Mesenchymal stem cell (in vitro differentiated cells and primary cell): ENCODE measurements at regions not wholly inside any gene's neighbourhood (a gene's known extent, or its start where the extent isn't known, plus 50 kb on each side); places are given as distances from the start of the nearest gene placed in this dataset.

ENCODE experiments used
- DNase-seq: peaks from one replicate; pipeline ENCODE4 v3.0.0-alpha.2; 2013
- H2AFZ ChIP-seq: one replicate; pipeline ENCODE4 v1.6.1; 2013; ENCODE audit warnings: low read depth, mild to moderate bottlenecking, control low read depth, inconsistent platforms, low read length, moderate library complexity
- H2AK5ac ChIP-seq: 2 replicates; pipeline ENCODE4 v1.6.1; 2013; ENCODE audit warnings: low read length, moderate library complexity, mild to moderate bottlenecking, inconsistent platforms; ENCODE audit not compliant: severe bottlenecking
- H2BK120ac ChIP-seq: one replicate; pipeline ENCODE4 v1.6.1; 2013; ENCODE audit warnings: low read depth, mild to moderate bottlenecking, inconsistent platforms, low read length, moderate library complexity
- H2BK12ac ChIP-seq, 2 experiments: one replicate each; pipeline ENCODE4 v1.6.1; 2013; ENCODE audit warnings: inconsistent platforms in 2 of 2, low read length in 2 of 2, mild to moderate bottlenecking in 2 of 2, moderate library complexity in 2 of 2, control low read depth in 1 of 2
- H2BK15ac ChIP-seq: one replicate; pipeline ENCODE4 v1.6.1; 2013; ENCODE audit warnings: mild to moderate bottlenecking, low read depth, inconsistent platforms; ENCODE audit not compliant: poor library complexity, severe bottlenecking
- H2BK5ac ChIP-seq: 2 replicates; pipeline ENCODE4 v1.6.1; 2013; ENCODE audit warnings: low read depth, mild to moderate bottlenecking, low read length, control low read depth, inconsistent platforms; ENCODE audit not compliant: poor library complexity, severe bottlenecking
- H3K14ac ChIP-seq, 2 experiments: one replicate each; pipeline ENCODE4 v1.6.1; 2013; ENCODE audit warnings: inconsistent platforms in 2 of 2, low read length in 2 of 2, control low read depth in 1 of 2, mild to moderate bottlenecking in 1 of 2, moderate library complexity in 1 of 2
- H3K18ac ChIP-seq, 2 experiments: one replicate each; pipeline ENCODE4 v1.6.1; 2013; ENCODE audit warnings: inconsistent platforms in 2 of 2, low read length in 2 of 2, control low read depth in 1 of 2, low read depth in 1 of 2, mild to moderate bottlenecking in 1 of 2
- H3K23ac ChIP-seq, 2 experiments: one replicate each; pipeline ENCODE4 v1.6.1; 2013; ENCODE audit warnings: inconsistent platforms in 2 of 2, low read length in 2 of 2, mild to moderate bottlenecking in 2 of 2, moderate library complexity in 2 of 2, control low read depth in 1 of 2
- H3K27ac ChIP-seq: 2 replicates; pipeline ENCODE4 v1.5.1; 2013; ENCODE audit warnings: mild to moderate bottlenecking, moderate library complexity, low read length, control low read depth, inconsistent platforms; ENCODE audit not compliant: poor library complexity, severe bottlenecking
- H3K27me3 ChIP-seq, 2 experiments: 2 replicates each; pipeline versions ENCODE4 v1.6.1 to v1.7.0; 2013; ENCODE audit warnings: low read length in 2 of 2, mild to moderate bottlenecking in 2 of 2, moderate library complexity in 2 of 2, control low read depth in 1 of 2, inconsistent platforms in 1 of 2; ENCODE audit not compliant: control insufficient read depth in 1 of 2, insufficient read depth in 1 of 2
- H3K36me3 ChIP-seq, 2 experiments: 2 replicates each; pipeline versions ENCODE4 v1.6.1 to v1.7.0; 2013; ENCODE audit warnings: low read length in 2 of 2, control low read depth in 1 of 2, inconsistent platforms in 1 of 2, low read depth in 1 of 2, mild to moderate bottlenecking in 1 of 2; ENCODE audit not compliant: insufficient read depth in 2 of 2, control insufficient read depth in 1 of 2
- H3K4ac ChIP-seq, 2 experiments: one replicate each; pipeline ENCODE4 v1.6.1; 2013; ENCODE audit warnings: inconsistent platforms in 2 of 2, low read length in 2 of 2, mild to moderate bottlenecking in 2 of 2, moderate library complexity in 2 of 2, control low read depth in 1 of 2, low read depth in 1 of 2
- H3K4me1 ChIP-seq: 2 replicates; pipeline ENCODE4 v1.6.1; 2013; ENCODE audit warnings: low read depth, low read length, control low read depth; ENCODE audit not compliant: control insufficient read depth, insufficient read depth
- H3K4me2 ChIP-seq: 2 replicates; pipeline ENCODE4 v1.6.1; 2013; ENCODE audit warnings: low read length, mild to moderate bottlenecking, inconsistent platforms; ENCODE audit not compliant: poor library complexity, severe bottlenecking
- H3K4me3 ChIP-seq, 2 experiments: 2 replicates each; pipeline versions ENCODE4 v1.5.1 to v1.7.0; 2013; ENCODE audit warnings: low read length in 2 of 2, mild to moderate bottlenecking in 2 of 2, control low read depth in 1 of 2, low read depth in 1 of 2; ENCODE audit not compliant: insufficient read depth in 1 of 2
- H3K79me1 ChIP-seq: replicated peaks from 2 replicates; pipeline ENCODE4 v1.6.1; 2013; ENCODE audit warnings: mild to moderate bottlenecking, control low read depth, low read length, inconsistent platforms; ENCODE audit not compliant: poor library complexity, severe bottlenecking
- H3K9ac ChIP-seq: 2 replicates; pipeline ENCODE4 v1.7.0; 2013; ENCODE audit warnings: mild to moderate bottlenecking, low read length, moderate library complexity
- H3K9me3 ChIP-seq: 2 replicates; pipeline ENCODE4 v1.7.0; 2013; ENCODE audit warnings: mild to moderate bottlenecking, low read length; ENCODE audit not compliant: control insufficient read depth
- H4K8ac ChIP-seq: one replicate; pipeline ENCODE4 v1.6.1; 2013; ENCODE audit warnings: inconsistent platforms, mild to moderate bottlenecking, low read length, moderate library complexity
- H4K91ac ChIP-seq: one replicate; pipeline ENCODE4 v1.6.1; 2013; ENCODE audit warnings: mild to moderate bottlenecking, low read length, inconsistent platforms
- WGBS: methylation state at CpG from one replicate; pipeline ENCODE4 v1.1.7; 2013; ENCODE audit warnings: mixed read lengths; 5-methylcytosine and 5-hydroxymethylcytosine counted together

DNA sequence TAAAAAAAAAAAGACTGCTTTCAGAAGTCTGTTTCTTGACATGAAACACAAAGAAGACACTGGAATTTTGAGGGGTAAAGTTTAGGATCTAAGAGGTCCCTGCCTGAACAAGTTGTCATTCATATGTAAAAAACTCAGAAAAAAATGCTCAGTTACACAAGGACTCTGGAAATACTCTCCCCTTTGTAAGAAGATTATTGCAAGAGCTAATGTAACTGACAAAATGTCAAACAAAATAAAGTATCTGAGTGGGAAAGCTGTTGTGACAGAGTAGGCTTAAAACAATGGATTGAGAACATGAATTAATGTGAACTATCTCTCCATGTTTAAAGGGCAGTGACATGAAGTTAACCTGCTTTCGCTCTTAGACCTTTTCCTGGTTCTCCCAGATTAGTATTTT is 416.7 kb upstream of the TYRP1 start:
- Histone ChIP-seq H3K9ac (no peak overlapping the region), H3K4me3 (no peak overlapping the region), H3K27ac (no peak overlapping the region), H2BK15ac (no peak overlapping the region), H4K8ac (no peak overlapping the region), H3K4me2 (no peak overlapping the region), H2AFZ (no peak overlapping the region), H3K79me1 (no peaks in the 10 kb centered on the region), H3K14ac (no peak overlapping the region), H3K18ac (no peak overlapping the region), H2BK12ac (no peak overlapping the region), H3K27me3 (no peaks in the 10 kb centered on the region), H3K23ac (no peak overlapping the region), H4K91ac (no peak overlapping the region), H2BK5ac (no peak overlapping the region), H3K9me3 (no peaks in the 10 kb centered on the region), H2BK120ac (no peak overlapping the region), H3K36me3 (no peaks in the 10 kb centered on the region), H3K4ac (no peak overlapping the region), H3K4me1 (no peaks in the 10 kb centered on the region), H2AK5ac (no peak overlapping the region)
- WGBS: no CpG with 5 or more reads among the region's 1 CpG
- no peak for DNase-seq

GRCh38 chr9:12289711-12290110 is 403.5 kb upstream of the TYRP1 start:
- H4K91ac ChIP-seq: no peak overlapping the region
- H3K36me3 ChIP-seq: no peaks in the 10 kb centered on the region
- H3K9ac ChIP-seq: no peak overlapping the region
- no peak overlapping the region for H2BK5ac ChIP-seq
- no peak overlapping the region for H2BK15ac ChIP-seq
- H3K14ac ChIP-seq: no peak overlapping the region
- no peak overlapping the region for H2BK120ac ChIP-seq
- H3K79me1 ChIP-seq: no peaks in the 10 kb centered on the region
- H2AFZ ChIP-seq: no peak overlapping the region
- H3K18ac ChIP-seq: no peak overlapping the region
- no peaks in the 10 kb centered on the region for H3K4me1 ChIP-seq
- no peak overlapping the region for H3K23ac ChIP-seq
- H3K4me3 ChIP-seq: no peak overlapping the region
- DNase-seq: no peak
- no peak overlapping the region for H4K8ac ChIP-seq
- no peak overlapping the region for H3K4ac ChIP-seq
- H3K4me2 ChIP-seq: no peak overlapping the region
- H3K27me3 ChIP-seq: no peaks in the 10 kb centered on the region
- no peaks in the 10 kb centered on the region for H3K9me3 ChIP-seq
- no peak overlapping the region for H3K27ac ChIP-seq
- no peak overlapping the region for H2BK12ac ChIP-seq
- no peak overlapping the region for H2AK5ac ChIP-seq

DNA sequence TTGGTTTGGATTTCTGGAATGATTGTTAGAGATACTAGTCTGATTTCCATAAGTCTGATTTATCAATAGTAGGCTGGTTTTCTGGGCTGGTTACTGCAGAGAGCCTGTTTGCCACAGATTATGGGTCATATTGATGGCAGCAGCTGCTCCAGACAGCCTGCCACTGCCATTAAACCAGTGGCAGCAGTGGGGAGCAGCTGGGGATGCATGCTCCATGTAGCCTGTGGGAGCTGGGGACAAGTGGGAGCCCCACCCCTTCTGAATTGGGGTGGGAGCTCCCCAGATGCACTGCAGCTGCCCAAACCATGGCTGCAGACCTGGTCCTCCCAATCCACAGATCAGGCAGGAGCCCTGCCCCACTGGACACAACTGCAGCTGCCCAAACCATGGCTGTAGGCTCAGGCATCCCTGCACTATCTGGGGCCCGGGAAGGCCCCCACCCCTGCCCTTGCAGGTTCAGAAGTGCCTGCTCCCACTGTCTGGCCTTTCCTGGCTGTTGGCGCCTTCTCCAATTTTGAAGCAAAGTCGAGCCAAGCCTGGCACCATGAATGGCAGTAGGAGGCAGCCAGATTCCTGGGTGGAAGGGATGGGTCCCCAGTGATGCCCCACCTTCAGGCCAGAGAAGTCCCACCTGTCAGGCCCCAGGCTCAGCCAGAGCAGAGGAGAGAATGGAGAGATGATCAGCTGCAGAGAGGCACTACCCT is 402.9 kb upstream of the TYRP1 start:
- Histone ChIP-seq H3K4me1 (no peaks in the 10 kb centered on the region), H4K91ac (no peak overlapping the region), H4K8ac (no peak overlapping the region), H2BK12ac (no peak overlapping the region), H3K79me1 (no peaks in the 10 kb centered on the region), H3K4me3 (no peak overlapping the region), H3K23ac (no peak overlapping the region), H2AFZ (no peak overlapping the region), H3K4ac (no peak overlapping the region), H3K9ac (no peak overlapping the region), H3K36me3 (no peaks in the 10 kb centered on the region), H2AK5ac (no peak overlapping the region), H2BK120ac (no peak overlapping the region), H3K18ac (no peak overlapping the region), H3K27ac (no peak overlapping the region), H3K14ac (no peak overlapping the region), H3K9me3 (no peaks in the 10 kb centered on the region), H3K4me2 (no peak overlapping the region), H2BK15ac (no peak overlapping the region), H3K27me3 (no peaks in the 10 kb centered on the region), H2BK5ac (no peak overlapping the region)
- WGBS: 78% methylated on average over 3 of the region's 3 CpGs
- DNase-seq: no peak

GRCh38 chr9:12305211-12305610 is 388.0 kb upstream of the TYRP1 start:
- Histone ChIP-seq H2BK120ac (no peak overlapping the region), H3K9ac (no peak overlapping the region), H3K4me1 (no peaks in the 10 kb centered on the region), H3K9me3 (peaks cover 5% of the 10 kb centered on the region), H3K27ac (no peak overlapping the region), H2BK15ac (no peak overlapping the region), H3K79me1 (no peaks in the 10 kb centered on the region), H2BK5ac (no peak overlapping the region), H3K27me3 (no peaks in the 10 kb centered on the region), H3K4me2 (no peak overlapping the region), H3K36me3 (no peaks in the 10 kb centered on the region), H3K4ac (no peak overlapping the region), H2BK12ac (no peak overlapping the region), H4K91ac (no peak overlapping the region), H2AFZ (no peak overlapping the region), H3K4me3 (no peak overlapping the region), H3K23ac (no peak overlapping the region), H4K8ac (no peak overlapping the region), H3K18ac (no peak overlapping the region), H2AK5ac (no peak overlapping the region), H3K14ac (no peak overlapping the region)
- no peak for DNase-seq
- 100% methylated on average over 1 of the region's 1 CpG for WGBS
